HG02884 (cell line): ENCODE measurements at regions not wholly inside any gene's neighbourhood (a gene's known extent, or its start where the extent isn't known, plus 50 kb on each side); places are given as distances from the start of the nearest gene placed in this dataset.

ENCODE experiments used
- ATAC-seq: cut with Tn5 transposase; IDR thresholded peaks from one replicate; pipeline ENCODE4 v1.9.1; 2021; ENCODE audit warnings: mild to moderate bottlenecking, moderate library complexity; ENCODE audit not compliant: unreplicated experiment

- no peak for ATAC-seq
Measured at GRCh38 chr1:113217447-113218208, 144.6 kb downstream of the LRIG2 start.

GRCh38 chr1:113219377-113219776 is 146.4 kb downstream of the LRIG2 start:
- no peak for ATAC-seq

GRCh38 chr1:113219828-113220227 is 146.8 kb downstream of the LRIG2 start:
- no peak for ATAC-seq

DNA sequence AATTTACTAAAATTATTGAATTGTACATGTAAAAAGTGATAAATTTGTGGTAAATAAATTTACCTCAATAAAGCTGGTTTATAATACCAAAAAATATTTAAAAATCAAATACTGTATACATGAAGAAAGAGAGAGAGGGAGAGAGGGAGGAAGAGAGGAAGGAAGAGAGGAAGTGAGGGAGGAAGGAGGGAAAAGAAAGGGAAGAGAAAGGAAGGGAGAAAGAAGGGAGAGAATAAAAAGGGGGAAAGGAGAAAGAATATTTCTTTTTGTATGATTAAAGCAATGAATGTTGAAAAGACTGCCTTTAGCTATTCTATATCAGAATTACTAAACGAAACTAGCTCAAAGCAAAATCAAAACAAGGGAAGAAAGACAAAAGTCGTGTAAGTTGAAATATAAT is 150.0 kb downstream of the LRIG2 start:
- ATAC-seq, result no peak

DNA sequence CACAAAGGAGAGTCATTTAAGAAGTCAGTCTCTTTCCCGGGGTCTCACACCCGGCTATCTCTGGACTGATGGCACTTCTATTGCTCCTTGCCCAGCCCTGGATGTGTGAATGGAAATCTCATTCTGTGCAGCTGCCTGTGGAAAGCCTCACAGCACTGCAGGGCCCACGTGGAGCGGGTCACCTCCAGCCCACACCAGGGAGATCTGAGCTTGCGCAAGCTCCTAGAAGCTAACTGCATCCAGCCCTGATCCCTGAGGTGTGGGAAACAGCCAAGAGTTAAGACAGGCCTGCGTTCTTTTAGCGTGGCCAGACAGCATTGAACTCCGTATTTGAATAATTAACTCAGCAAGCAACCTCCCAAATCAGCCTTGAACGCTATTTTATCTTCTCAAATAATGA is 150.5 kb downstream of the LRIG2 start:
- ATAC-seq, result no peak

- ATAC-seq, result no peak
Measured at GRCh38 chr1:113226148-113226547, 153.2 kb downstream of the LRIG2 start.

DNA sequence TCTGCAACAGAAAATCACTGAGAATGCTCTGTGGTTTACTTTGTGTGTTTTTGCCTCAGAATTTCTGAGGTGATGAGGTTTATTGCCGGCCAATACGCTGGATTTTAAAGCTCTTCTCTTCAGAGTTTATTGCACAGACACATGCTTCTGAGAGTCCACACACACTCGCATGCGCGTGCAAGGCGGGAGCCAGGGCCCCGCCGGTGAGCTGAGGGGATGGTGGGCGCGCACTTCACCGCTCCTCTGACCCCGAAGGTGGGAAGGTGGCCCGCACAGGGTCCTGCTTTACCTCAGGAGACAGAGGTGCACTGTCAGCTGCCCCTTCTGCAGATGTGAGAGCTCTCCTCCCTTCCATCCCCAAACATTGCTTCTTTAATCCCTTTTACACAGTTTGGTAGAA is 158.4 kb upstream of the MAGI3 start:
- no peak for ATAC-seq

GRCh38 chr1:113233441-113233840 is 156.9 kb upstream of the MAGI3 start:
- ATAC-seq, result no peak

GRCh38 chr1:113241237-113241636 is 149.1 kb upstream of the MAGI3 start:
- ATAC-seq, result no peak

DNA sequence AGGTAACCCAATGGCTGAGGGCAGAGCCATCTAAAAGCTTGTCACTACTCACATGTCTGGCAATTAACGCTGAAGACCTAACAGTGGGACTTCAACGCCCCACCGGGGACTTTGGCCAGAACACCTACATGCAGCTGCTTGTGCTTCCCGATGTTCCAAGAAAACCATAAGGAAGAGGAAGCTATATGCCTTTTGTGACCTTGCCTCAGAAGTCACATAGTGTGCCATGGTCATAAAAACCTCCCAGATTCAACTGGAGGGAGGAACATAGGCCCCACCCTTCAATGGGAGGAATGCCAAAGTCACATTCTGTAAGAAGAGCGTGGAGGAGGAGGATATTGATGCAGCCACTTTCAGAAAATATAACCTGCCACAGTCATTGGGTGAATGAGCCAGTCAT is 147.8 kb upstream of the MAGI3 start:
- no peak for ATAC-seq

- no peak for ATAC-seq
Measured at GRCh38 chr1:113243529-113243928, 146.8 kb upstream of the MAGI3 start.

DNA sequence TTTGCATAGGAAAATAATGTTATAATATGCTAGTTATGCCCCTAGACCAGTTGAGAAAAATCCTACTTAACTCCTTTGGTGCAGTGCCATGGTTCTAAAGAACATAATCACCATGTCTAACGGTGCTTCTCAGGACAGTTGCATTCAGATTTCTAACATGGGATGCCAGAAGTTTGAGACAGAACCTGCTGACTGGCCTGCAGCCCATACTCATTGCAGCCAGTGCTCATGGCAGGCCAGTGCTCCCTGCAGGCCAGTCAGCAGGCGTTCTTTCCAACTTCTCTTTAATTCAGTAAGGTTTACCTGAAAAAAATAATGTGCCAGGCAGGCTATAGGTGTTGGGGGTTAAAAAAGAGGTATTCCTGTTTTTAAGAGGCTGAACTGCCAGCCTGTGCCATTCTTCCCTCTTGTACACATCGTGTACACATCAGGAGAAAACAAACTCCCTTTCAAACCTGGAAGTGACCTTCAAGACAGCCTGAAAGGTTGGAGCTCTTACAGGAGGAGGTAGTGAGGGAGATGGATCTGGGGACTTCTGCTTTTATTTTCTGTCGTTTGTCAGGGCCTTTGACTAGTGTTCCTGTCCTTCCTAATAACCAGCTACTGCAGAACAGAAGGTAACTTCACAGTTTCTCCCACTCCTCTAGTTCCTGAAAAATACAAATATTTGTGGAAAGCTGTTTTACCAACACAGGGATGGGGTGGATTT is 146.0 kb upstream of the MAGI3 start:
- no peak for ATAC-seq

DNA sequence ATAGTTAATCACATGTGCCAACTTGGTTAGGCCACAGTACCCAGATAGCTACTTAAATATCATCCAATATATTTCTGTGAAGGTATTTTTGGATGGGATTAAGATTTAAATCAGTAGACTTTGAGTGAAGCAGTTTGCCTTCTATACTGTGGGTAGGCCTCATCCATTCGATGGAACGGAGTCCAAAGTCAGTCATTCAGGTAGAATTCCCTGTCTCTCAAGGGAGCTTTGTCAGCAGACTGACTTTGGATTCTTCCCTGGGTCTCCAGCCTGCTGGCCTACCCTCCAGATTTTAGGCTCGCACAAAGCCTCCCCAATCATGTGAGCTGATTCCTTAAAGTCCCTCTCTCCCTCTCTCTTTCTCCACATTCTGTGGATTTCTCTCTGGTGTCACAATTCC is 145.1 kb upstream of the MAGI3 start:
- no peak for ATAC-seq

DNA sequence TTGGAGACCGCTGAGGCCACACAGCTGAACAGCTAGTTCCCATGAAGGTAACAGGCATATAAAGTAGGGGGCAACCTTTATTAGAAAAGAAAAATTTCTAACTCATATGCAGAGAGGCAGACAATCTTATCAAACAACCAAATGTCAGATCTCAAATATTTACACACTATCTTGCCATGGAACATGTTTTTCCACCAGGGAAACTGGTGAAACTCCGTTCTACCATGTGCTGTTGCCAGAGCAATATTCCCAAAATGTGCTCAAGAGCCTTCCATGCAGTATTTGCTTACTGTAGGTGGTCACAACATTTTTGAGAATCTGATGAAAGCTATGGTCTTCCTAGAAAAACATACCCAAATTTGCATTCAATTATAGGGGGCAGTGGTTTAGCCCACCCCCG is 143.4 kb upstream of the MAGI3 start:
- no peak for ATAC-seq

DNA sequence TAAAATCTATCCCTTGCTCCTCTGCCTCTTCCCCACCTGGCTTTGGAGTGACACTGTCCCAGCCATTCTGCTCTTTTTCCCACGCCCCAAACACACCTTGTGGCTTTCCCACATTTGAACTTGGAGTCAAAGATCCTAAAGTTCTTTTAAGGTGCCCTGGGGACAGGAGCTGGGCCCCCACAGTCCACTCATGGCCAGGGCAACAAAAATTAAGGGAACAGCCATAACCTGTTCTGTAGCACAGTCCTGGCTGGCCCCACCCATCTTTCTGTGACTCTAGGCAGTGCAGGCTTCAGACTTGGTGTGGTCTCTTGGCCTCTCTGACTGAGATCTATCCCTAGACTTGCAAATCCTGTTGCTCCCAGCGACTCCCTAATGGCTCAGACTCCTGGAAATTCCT is 143.0 kb upstream of the MAGI3 start:
- ATAC-seq, result no peak

GRCh38 chr1:113247782-113248181 is 142.5 kb upstream of the MAGI3 start:
- ATAC-seq, result no peak

DNA sequence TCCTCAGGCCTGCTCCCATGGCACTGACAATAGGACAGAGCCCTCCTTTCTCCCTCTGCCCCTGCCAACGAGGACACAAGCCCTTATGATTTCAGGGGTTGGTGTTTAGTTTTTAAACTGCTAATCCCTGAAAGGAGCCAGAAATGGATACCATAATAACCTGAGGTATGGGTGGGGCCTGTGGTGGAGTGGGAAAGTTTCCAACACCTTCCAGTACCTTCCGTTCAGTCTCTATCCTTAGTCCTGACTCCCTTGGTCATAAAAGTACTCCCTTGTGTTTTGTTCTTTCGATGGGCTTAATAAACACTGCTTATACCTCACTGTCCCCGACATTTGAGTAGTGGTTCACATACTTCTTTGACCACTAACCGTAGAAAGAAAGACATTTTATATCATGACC is 141.8 kb upstream of the MAGI3 start:
- ATAC-seq, result no peak

GRCh38 chr1:113250161-113250560 is 140.2 kb upstream of the MAGI3 start:
- no peak for ATAC-seq

GRCh38 chr1:113252166-113252565 is 138.1 kb upstream of the MAGI3 start:
- ATAC-seq, result no peak

DNA sequence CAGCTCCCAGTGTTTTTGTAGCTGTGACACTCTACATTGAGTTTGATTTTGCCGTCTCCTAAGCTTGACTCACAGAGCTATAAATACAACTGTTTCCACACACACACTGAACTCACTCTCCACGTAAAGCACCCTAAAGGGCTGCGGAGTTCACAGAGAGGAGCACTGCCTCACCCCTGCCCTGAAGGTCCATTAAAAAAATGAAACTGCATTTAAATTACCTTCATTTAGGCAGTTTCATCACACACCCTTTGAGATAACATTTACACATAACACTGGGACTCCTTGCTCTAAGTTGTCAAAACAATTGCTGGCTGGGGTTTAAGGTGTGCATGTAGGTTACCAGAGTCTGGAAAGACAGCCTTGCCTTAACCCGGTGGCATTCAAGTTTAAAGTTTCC is 137.1 kb upstream of the MAGI3 start:
- ATAC-seq, result no peak

- no peak for ATAC-seq
Measured at GRCh38 chr1:113253590-113253989, 136.7 kb upstream of the MAGI3 start.

DNA sequence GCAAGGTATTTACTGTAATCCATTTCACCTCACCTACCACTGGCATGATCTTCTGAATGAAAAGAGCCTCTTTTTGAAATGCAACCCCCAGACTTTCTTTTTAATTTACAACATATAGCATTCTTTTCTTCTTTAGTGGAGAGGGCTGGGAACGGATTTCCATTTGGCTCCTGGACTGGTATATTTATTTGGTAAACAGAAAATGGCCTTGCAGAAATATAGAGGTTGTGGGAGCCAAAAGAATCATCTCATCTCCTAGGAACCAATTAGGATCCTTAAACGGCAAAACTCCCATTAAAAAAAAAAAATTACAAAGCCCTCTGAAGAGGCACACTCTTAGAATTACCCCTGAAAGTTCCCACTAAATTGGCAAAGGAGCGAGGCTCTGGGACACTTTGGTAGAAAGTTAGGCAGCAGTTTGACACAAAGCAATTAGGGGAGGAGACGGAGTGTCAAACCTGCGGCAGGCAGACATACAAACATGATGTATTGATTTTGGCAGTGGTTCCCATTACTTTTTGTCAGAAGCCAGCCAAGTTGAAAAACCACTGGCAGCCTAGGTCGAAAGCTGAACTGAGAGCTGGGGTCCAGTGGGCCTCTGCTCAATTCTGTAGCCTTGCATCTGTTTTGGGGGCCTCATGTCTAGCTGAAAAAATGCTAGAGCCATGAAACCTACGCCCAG is 135.1 kb upstream of the MAGI3 start:
- no peak for ATAC-seq
